NCI-H1105 treated with DMSO at 0.1 percent for 48 hours (cell line): ENCODE measurements at regions not wholly inside any gene's neighbourhood (a gene's known extent, or its start where the extent isn't known, plus 50 kb on each side); places are given as distances from the start of the nearest gene placed in this dataset.

Experiments
- DNase-seq: peaks from one replicate; lab custom pipeline; 2025; lab: John Stamatoyannopoulos, UW

DNA sequence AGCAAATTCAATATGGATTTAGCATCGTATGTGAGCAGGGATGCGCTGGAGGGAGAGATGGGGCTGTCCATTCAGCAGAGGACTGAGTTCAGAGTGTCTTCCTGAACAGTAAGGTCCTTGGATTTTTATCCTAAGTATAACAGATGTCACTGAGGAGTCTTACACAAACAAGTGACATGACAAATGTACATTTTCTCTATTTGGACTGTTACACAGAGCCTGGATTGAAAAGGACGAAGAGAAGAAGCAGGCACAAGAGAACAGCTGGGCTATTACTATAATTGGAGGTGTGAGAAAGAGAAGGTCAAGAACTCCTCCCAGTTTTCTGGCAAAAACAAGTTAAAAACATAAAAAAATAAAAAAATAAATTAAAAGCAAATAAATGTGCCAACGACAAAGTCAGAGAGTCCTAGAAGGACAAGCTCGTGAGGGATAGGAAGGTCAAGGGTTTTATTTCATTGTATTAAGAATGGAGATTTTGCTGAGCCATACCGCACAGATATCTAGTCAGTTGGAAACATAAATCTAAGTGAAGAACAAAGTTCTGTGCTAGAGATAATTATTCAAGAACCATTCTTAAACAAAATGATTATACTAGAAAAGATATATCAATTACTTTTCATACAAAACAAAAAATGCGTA, 1186.3 kb downstream of the EFNB2 start:
- no peak for DNase-seq

DNA sequence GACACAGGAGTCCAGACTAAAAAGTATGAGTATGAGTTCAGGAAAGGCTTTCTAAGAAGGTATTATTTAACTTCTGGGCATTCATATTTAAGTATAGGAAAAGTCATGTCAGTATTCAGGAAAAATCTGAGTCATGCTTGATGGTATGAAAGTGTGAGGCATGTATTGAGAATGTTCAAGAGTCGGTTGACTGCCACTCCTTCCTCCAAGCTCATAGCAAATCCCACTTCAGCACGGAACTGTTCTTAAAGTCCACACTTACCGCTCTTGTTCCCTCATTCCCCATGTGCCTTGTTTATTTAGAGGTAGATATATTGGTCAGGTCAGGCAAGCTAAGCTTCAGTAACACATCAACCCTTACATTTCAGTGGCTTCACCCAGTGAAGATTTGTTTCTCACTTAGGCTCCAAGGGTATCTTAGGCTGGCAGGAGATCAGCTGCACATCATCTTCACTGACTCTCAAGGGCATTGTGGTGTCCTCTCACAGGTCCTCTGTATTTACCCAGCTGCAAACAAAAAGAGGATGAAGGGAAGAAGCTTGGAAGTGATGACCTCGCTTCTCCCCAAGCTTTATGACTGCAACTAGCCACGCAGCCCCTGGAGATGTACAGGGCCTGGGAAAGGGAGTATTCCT, 1189.2 kb downstream of the EFNB2 start:
- DNase-seq = no peak

DNA sequence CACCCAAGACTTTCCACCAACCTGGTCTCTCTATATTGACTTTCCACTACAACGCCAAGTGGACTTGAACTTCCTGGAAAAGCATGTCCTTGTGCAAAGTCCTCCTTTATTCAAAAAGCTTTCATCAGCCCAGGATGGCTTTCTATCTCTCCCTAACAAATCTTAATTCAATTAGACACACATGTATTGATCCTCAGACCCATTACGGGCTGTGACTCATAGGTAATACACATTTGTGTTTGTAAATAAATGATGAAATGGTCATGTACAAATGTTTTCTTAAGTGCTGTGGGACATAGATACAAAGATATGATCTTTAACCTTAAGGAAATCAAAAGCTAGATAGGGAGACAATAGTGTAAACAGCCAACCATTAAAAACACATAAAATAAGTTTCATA, 1189.7 kb downstream of the EFNB2 start:
- DNase-seq = no peak

DNA sequence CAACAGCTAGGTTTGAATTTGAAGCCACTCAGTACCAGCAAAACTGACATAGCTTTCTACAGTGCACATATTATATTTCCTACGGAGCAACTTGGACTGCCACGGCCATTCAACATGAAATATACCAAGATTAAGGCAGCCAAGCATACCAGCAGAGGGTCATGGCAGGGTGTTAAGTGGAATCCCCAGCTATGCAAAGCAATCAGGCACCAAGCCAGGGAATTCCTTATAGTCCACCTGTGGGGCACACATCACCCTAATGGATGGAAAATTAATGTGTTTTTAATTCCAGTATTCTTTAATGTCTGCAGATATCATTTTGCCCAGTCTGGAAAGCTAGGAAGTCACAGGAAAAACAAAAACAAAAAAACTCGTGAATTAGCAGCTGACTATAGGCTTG, 1190.3 kb downstream of the EFNB2 start:
- DNase-seq = no peak

DNA sequence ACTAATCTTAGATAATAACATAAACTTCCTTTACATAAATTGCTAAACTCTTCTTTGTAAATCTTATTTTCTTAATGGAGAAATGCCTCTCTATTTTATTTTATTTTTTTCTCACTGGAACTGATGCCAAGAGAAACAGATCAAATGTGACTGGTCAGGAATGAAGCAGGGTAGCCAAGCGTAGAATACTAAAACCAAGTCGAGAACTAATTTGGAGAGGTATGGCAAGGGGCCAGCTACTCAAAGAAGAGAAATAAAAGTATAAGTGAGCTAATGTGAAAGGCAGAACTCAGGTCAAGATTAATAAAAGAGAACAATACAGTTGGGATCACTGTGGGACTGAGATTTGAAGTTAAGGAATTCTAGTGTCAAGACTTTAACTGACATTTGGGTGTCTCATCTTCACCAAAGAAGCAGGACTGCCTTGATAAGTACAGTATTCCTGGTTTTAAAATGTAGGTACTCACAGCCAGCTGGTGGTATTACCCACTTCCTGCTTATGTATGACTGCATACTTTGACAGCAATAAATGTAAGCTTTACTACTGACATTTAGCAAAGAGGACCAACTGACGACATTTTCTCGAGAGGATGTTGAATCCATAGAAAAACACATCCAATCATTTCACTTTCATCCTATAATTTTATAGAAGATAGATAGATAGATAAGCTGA, 1192.2 kb downstream of the EFNB2 start:
- no peak for DNase-seq

DNA sequence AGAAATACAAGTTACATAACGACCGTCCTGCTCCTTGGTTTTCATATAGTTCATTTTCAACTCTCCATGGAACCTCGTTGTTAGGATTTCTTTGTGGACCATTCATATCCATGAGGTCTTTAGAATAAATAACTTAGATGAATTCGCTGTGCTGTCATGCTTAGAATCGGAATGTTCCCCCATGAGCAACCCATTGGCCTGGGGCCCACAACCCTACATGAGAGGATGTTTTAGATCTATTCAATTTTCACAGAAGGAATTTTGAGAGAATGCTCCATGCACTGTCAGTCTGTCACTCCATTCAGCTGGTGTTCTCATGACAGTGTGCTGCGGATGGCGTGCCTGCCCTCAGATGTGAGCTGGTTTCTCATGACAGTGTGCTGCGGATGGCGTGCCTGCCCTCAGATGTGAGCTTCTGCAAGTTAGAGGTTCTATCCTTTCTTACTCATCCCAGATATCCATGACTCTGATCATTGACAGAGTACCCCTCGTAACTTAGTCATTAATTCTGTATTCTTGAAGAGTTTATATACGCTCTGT, 1193.1 kb downstream of the EFNB2 start:
- DNase-seq = no peak

DNA sequence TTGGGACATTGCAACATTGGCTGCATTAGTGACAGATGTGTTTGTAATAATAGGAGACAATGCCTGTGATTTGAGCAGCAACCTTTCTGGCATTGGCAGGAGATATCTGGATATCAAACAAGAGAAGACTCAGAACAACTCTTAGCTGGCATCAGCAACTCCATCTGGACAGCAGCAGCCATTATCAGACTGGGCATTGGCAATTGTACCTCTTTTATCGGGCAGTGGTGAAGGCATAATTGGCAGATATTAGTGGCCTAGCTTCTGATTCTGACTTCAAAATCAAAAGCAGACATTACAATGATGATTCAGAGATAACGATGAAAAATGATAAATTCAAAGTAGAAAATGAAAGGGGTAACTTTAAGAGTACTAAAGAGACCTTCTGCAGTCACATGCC, 1193.7 kb downstream of the EFNB2 start:
- no peak for DNase-seq

DNA sequence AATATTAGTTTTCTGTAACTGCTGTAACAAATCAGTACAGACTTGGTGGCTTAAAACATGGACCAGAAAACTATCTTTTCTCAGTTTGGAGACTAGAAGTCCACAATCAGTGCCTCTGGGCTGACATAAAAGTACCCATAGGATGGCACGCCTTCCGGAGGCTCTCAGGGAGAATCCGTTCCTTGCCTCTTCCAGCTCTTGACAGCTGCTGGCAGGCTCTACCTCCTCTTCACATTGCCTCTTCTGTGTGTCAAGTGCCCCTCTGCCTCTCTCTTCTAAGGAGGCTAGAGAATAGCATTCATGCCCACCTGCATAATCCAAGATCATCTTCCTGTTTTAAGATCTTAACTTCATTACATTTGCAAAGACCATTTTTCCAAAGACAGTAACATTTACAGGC, 1194.2 kb downstream of the EFNB2 start:
- no peak for DNase-seq

DNA sequence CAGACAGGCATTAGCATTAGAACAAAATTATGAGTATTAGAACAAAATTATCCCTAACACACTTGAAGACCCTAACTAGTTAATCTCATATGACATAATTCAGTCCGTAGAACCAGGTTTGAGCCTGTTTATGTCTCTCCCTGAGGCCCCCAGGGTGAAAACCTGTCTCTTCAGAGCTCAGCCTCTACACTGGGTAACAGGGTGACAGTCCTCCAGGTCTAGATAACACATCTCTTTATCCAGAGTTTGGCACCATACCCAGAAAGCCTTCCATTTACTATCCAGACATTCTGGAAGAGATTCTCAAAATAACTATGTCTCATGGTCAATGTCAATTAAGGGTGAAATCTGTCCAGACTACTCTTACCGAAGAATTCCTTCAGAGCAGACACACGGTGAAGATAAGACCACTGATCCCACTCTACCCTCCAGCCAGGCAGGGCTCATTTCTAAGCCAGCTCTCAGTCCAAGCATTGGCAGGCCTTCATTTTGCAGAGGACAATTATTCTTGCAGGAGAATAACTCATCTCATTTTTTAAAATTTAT, 1195.3 kb downstream of the EFNB2 start:
- DNase-seq = no peak

DNA sequence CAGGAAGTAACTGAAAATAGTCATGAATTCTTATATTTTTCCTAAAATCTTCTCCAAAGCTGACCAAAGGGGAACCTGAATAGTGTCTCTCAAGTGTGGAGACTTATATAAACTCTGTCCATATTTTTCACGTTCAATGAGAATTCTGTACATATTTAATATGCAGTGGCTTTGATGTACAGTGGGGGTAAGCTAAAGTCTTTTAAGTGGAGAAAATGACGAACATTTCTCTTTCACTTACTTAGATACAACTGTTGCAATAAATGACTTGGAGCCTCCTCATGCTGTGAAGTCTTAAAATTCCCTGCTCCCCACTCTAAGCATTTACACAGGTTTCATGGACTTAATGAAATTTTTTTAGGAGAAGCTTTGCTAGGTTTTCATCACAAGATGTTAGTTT, 1196.7 kb downstream of the EFNB2 start:
- no peak for DNase-seq

DNA sequence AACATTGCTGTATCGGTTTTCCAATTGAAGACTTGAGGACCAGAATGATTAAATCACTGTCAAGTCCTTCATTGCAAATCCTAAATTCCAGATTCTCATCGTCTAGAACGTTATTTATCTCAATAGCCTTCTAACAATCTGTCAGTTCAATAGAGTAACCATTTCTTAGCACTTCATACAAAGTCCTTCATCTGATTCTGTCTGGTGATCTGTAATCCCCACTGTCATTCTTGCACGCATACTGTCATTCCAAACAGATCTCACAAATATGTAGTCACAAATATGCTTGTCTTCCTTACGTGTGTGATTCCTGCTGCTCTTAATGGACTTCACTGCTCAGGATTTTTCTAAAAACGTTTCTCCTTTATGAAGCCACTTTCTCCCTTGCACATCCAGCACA, 1197.5 kb downstream of the EFNB2 start:
- no peak for DNase-seq

DNA sequence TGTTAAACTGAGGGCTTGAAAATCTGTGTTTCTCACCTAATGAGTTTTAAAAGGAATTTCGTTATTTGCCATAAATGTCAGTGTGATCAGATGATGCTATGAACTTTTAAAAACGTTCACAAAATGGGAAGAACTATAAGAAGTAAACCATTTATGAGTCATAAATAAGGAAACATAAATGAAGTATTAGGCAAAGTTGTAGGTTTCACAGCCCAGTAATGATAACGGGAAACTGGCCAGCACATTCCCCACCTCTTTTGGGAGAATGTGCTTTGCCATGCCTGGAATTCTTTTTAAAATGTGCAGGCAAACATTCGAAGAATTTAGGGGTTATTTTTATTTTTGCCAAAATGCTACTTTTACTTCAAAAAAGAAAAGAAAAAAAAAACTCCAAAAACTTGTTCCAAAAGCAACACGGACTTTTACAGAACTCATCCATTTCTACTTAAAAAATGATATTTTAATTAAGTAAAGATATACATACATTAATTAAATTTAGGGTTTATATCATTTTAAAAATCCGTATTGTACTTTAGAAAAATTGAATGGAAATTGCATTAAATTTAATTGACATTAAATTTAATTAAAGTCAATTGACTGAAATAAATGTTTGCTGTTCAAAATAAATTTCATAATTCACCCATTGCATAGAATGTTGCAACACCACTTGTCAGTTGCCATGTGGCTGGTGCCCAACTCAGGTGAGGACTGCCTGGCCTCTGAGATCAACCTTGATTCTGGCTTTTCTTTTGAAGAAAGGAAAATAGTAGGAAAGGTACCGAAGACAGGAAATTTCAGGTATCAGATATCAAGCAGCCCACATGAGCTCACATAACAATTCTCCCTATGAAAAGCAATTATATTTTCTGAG, 1198.5 kb downstream of the EFNB2 start:
- no peak for DNase-seq

DNA sequence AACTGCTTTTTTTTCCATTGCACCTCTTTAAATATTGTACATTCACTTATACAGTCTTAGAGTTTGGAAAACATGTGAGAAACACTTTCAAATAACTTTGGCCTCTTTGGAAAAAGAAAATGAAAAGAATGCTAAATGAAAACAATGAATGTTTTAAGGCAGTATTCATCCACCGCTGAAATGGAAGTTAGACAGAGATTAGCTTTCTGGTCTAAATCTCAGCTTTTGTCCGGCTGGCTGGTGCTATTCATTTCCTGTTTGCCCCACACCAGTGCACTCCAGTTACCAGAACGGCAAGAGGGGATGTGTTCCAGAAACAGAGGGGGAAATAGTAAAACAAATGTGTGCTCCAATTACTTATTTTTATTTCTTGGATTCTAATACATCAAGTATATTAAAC, 1201.3 kb downstream of the EFNB2 start:
- no peak for DNase-seq

DNA sequence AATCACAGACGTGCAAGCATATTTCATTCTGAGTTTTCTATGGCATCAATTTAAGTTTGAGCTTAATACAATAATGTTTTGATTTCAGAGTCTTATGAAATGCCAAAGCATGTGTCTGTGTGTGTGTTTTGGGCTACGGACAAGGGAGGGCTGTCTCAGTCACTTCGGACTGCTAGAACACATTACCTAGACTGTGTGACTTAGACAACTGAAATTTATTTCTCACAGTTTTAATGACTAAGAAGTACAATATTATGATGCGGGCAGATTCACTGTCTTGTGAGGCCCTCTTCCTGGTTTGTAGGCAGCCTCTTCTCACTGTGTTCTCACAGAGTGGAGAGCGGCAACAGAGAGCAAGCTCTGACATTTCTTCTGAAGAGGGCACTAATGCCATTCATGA, 1202.0 kb downstream of the EFNB2 start:
- DNase-seq = no peak

DNA sequence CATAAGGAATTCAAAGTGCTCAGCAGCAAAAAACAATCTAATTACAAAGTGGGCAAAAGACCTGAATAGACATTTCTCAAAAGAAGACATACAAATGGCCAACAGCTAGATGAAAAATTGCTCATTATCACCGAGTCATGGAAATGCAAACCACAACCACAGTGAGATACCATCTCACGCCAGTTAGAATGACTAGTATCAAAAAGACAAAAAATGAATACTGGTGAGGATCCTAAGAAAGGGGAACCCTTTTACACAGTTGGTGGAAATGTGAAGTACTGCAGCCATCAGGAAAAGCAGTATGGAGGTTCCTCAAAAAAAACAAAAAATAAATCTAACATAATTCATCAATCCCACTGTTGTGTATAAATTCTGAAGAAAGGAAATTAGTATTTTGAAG, 1206.1 kb downstream of the EFNB2 start:
- DNase-seq = no peak

DNA sequence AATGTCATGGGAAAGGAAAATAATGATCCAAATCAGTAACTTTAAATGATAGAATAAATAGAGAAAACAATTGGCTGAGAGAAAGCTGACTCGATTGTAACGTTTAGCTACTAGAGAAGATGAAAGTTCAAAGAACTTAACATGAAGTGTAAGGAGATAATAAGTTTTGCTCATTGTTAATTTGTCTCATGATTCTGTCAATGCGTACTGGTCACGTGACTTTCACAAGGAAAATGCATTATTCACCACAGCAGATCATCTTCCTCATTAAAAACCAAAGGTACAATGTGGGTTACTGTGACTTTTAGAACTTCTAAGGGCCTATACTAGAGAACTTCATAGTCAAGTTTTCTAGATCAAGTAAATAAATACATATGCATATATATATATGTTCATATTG, 1207.2 kb downstream of the EFNB2 start:
- no peak for DNase-seq

DNA sequence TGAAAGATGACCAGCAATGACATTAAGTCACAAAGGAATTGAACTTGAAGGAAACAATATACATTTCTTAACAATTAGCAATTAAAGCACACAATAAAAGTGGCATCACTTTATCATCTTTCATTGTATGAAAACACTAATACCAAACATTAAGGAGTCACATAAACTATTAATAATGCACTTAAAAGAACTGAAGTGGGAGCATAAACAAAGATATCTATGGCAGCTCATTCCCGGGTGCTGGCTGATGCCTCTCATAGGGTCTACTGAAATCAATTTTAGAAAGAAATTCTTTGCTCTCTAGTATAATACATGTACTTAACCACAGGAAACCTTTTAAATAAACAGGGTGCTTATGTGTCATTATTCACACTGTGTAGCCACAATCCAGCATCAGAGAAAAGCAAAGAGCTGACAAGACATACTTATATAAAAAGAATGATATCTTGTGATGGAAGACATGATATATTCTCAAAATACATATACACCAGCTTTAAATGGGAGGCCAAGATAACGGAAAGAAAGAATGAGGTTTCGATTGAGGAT, 1207.8 kb downstream of the EFNB2 start:
- DNase-seq = peak; percentile 89

DNA sequence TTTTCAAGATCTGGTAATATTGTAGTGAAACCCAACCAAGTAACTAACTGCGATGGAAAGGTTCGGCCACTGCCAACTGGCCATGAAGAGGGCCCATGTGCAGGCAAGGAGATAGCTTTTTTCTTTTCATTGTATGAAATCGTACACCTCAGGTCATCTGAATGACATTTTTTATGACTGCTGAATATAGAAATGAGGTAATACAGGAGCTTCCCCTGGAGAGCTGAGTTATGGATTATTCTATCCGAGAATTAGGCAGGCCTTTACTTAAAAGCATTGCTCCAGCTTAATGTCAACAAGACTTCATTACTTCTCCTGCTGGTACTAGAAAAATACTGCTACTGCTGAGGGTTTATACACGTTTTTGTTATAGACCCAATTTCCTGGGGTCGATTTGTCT, 1215.6 kb downstream of the EFNB2 start:
- no peak for DNase-seq

DNA sequence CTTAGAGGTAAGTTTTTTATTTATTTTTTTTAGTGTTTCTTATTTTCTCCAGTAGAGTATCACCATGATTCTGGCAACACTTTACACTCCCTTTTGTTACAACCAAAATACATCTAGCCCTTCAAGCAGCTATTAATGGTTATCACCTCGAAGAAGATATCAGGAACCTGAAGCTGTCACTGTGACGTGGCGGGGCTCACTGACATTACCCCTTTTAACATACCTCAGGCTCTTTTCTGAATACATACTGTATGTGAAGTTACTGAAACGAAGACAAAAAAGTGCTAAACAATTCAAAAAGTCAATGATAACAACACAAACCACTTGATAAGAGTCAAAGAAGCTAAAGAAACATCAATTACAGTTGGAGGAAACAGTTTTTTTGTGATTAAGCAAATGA, 1218.7 kb downstream of the EFNB2 start:
- no peak for DNase-seq

DNA sequence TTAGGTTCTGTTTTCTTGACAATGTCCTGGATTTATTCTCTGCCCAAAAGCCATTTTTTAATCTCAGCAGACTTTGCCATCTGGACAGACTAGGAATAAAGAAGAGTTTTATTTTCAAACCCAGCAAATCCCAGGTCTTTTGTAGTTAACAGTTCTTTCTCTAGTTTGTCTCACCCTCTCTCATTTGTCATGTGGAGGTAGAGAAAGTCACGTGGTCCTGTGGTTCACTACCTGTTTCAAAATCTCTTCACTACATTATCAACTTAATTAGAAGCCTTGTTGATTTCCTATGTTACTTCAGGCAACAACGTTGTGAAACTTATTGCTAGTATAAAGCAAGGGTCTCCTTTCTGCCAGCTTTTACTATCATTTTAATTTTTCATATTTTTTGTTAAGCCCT, 1222.6 kb downstream of the EFNB2 start:
- DNase-seq = no peak

DNA sequence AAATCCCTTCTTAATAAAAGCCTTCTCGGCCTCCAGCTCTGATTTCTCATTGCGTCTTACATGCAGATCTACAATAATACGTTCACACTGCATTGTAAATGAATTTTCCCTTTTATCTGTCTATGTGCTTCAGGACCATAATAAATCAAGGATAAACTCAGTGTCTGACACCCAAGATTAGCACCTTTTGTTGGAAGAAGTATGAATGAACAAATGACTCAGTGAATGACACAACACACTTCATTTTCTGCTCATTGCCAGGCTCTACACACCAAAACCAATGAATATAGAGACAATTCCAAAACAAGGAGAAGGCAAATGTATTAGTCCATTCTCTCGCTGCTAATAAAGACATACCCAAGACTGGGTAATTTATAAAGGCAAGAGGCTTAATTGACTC, 1224.4 kb downstream of the EFNB2 start:
- no peak for DNase-seq

DNA sequence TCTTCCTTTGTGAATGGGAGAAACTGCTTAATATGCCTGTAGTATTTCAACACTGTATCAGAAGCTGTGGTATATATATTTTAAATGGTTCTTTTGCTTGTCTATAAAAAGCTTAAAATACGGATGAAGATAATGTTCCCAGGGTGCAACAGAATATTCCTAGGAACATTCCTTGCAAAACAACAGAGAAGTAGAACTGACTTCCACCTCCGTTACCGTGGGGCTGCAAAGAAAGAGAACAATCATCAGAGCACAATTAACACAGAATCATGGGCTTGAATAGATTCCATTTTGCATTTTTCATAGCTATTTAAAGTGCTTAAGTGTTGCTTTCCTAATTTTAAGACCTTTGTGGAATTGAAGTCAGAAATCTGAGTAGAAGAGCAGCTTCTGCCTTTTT, 1227.7 kb downstream of the EFNB2 start:
- DNase-seq = no peak
